ENCODE measurements at regions not wholly inside any gene's neighbourhood (a gene's known extent, or its start where the extent isn't known, plus 50 kb on each side); places are given as distances from the start of the nearest gene placed in this dataset.
"Not testable (repeated sequence)": the region's sequence is repeated elsewhere in the genome, so short reads cannot be mapped to it uniquely, and the experiment has no call there.

GRCh38 chr5:162786234-162786633 is 651.2 kb upstream of the CCNG1 start:
- no peak for DNase-seq (ENCODE audit: low read depth in 2 of 2)

- no peak for DNase-seq (ENCODE audit: low read depth in 2 of 2)
These were observed 640.9 kb upstream of the CCNG1 start for GRCh38 chr5:162796507-162796906.

- DNase-seq (ENCODE audit: low read depth in 2 of 2): no peak
These were observed 637.1 kb upstream of the CCNG1 start for GRCh38 chr5:162800301-162800700.

- DNase-seq (ENCODE audit: low read depth in 2 of 2): no peak
These were observed 636.2 kb upstream of the CCNG1 start for GRCh38 chr5:162801235-162801634.

- DNase-seq (ENCODE audit: low read depth in 2 of 2): no peak
These were observed 631.2 kb upstream of the CCNG1 start for GRCh38 chr5:162806195-162806594.

- DNase-seq (ENCODE audit: low read depth in 2 of 2): no peak
These were observed 626.3 kb upstream of the CCNG1 start for GRCh38 chr5:162811071-162811470.

- DNase-seq (ENCODE audit: low read depth in 2 of 2): no peak
These were observed 620.6 kb upstream of the CCNG1 start for GRCh38 chr5:162816816-162817215.

- no peak for DNase-seq (ENCODE audit: low read depth in 2 of 2)
These were observed 620.0 kb upstream of the CCNG1 start for GRCh38 chr5:162817364-162817763.

- DNase-seq (ENCODE audit: low read depth in 2 of 2): not testable (repeated sequence)
These were observed 615.7 kb upstream of the CCNG1 start for GRCh38 chr5:162821664-162822063.

GRCh38 chr5:162824360-162824759 is 613.0 kb upstream of the CCNG1 start:
- no peak for DNase-seq (ENCODE audit: low read depth in 2 of 2)

- DNase-seq (ENCODE audit: low read depth in 2 of 2): no peak
These were observed 600.2 kb upstream of the CCNG1 start for GRCh38 chr5:162837155-162837554.

GRCh38 chr5:162842727-162843126 is 594.7 kb upstream of the CCNG1 start:
- DNase-seq (ENCODE audit: low read depth in 2 of 2): no peak

- DNase-seq (ENCODE audit: low read depth in 2 of 2): no peak
These were observed 585.3 kb upstream of the CCNG1 start for GRCh38 chr5:162852134-162852533.

- no peak for DNase-seq (ENCODE audit: low read depth in 2 of 2)
These were observed 578.6 kb upstream of the CCNG1 start for GRCh38 chr5:162858770-162859169.

GRCh38 chr5:162870966-162871365 is 566.4 kb upstream of the CCNG1 start:
- no peak for DNase-seq (ENCODE audit: low read depth in 2 of 2)

- DNase-seq (ENCODE audit: low read depth in 2 of 2): no peak
These were observed 554.8 kb upstream of the CCNG1 start for GRCh38 chr5:162882629-162883028.

- no peak for DNase-seq (ENCODE audit: low read depth in 2 of 2)
These were observed 550.7 kb upstream of the CCNG1 start for GRCh38 chr5:162886717-162887116.

- DNase-seq (ENCODE audit: low read depth in 2 of 2): no peak
These were observed 549.1 kb upstream of the CCNG1 start for GRCh38 chr5:162888268-162888667.

- DNase-seq (ENCODE audit: low read depth in 2 of 2): no peak
These were observed 525.5 kb upstream of the CCNG1 start for GRCh38 chr5:162911873-162912272.

- DNase-seq (ENCODE audit: low read depth in 2 of 2): no peak
These were observed 521.0 kb upstream of the CCNG1 start for GRCh38 chr5:162916368-162916767.

GRCh38 chr5:162929104-162929503 is 508.3 kb upstream of the CCNG1 start:
- no peak for DNase-seq (ENCODE audit: low read depth in 2 of 2)

- DNase-seq (ENCODE audit: low read depth in 2 of 2): no peak
These were observed 505.9 kb upstream of the CCNG1 start for GRCh38 chr5:162931501-162931900.

GRCh38 chr5:162939991-162940390 is 497.4 kb upstream of the CCNG1 start:
- no peak for DNase-seq (ENCODE audit: low read depth in 2 of 2)

- DNase-seq (ENCODE audit: low read depth in 2 of 2): no peak
These were observed 488.7 kb upstream of the CCNG1 start for GRCh38 chr5:162948677-162949076.

- DNase-seq (ENCODE audit: low read depth in 2 of 2): no peak
These were observed 480.8 kb upstream of the CCNG1 start for GRCh38 chr5:162956570-162956969.
